ENCODE measurements at regions not wholly inside any gene's neighbourhood (a gene's known extent, or its start where the extent isn't known, plus 50 kb on each side); places are given as distances from the start of the nearest gene placed in this dataset.
"Not testable (repeated sequence)": the region's sequence is repeated elsewhere in the genome, so short reads cannot be mapped to it uniquely, and the experiment has no call there.

GRCh38 chr15:38941399-38941953 is 376.9 kb upstream of the RASGRP1 start:
- intact Hi-C loops (cut with micrococcal nuclease) = no loop called here

- intact Hi-C loops (cut with micrococcal nuclease) = no loop called here
Measured at GRCh38 chr15:38944536-38944935, 379.9 kb upstream of the RASGRP1 start.

GRCh38 chr15:38945551-38946298 is 381.1 kb upstream of the RASGRP1 start:
- intact Hi-C loops (cut with micrococcal nuclease) = no loop called here

GRCh38 chr15:38954090-38954489 is 389.5 kb upstream of the RASGRP1 start:
- intact Hi-C loops (cut with micrococcal nuclease) = no loop called here

- intact Hi-C loops (cut with micrococcal nuclease) = no loop called here
Measured at GRCh38 chr15:38961456-38961855, 396.8 kb upstream of the RASGRP1 start.

GRCh38 chr15:38961931-38962330 is 397.3 kb upstream of the RASGRP1 start:
- intact Hi-C loops (cut with micrococcal nuclease) = no loop called here

GRCh38 chr15:38972831-38973230 is 408.2 kb upstream of the RASGRP1 start:
- intact Hi-C loops (cut with micrococcal nuclease) = no loop called here

- intact Hi-C loops (cut with micrococcal nuclease) = no loop called here
Measured at GRCh38 chr15:38975282-38975990, 410.8 kb upstream of the RASGRP1 start.

- intact Hi-C loops (cut with micrococcal nuclease) = no loop called here
Measured at GRCh38 chr15:38991126-38991525, 426.5 kb upstream of the RASGRP1 start.

- intact Hi-C loops (cut with micrococcal nuclease) = no loop called here
Measured at GRCh38 chr15:38991701-38992100, 427.1 kb upstream of the RASGRP1 start.

- intact Hi-C loops (cut with micrococcal nuclease) = no loop called here
Measured at GRCh38 chr15:38992506-38992905, 427.9 kb upstream of the RASGRP1 start.

GRCh38 chr15:38992930-38993329 is 428.3 kb upstream of the RASGRP1 start:
- intact Hi-C loops (cut with micrococcal nuclease) = no loop called here

GRCh38 chr15:38994310-38994709 is 429.7 kb upstream of the RASGRP1 start:
- intact Hi-C loops (cut with micrococcal nuclease) = no loop called here

- intact Hi-C loops (cut with micrococcal nuclease) = no loop called here
Measured at GRCh38 chr15:38996111-38996631, 431.6 kb upstream of the RASGRP1 start.

- intact Hi-C loops (cut with micrococcal nuclease) = no loop called here
Measured at GRCh38 chr15:38997841-38998240, 433.2 kb upstream of the RASGRP1 start.

GRCh38 chr15:39000008-39000734 is 435.6 kb upstream of the RASGRP1 start:
- intact Hi-C loops (cut with micrococcal nuclease) = no loop called here

GRCh38 chr15:39009740-39010139 is 445.1 kb upstream of the RASGRP1 start:
- intact Hi-C loops (cut with micrococcal nuclease) = no loop called here

GRCh38 chr15:39011066-39011465 is 446.5 kb upstream of the RASGRP1 start:
- intact Hi-C loops (cut with micrococcal nuclease) = not testable (repeated sequence)

- intact Hi-C loops (cut with micrococcal nuclease) = no loop called here
Measured at GRCh38 chr15:39013262-39013661, 448.6 kb upstream of the RASGRP1 start.

- intact Hi-C loops (cut with micrococcal nuclease) = no loop called here
Measured at GRCh38 chr15:39014682-39015081, 450.1 kb upstream of the RASGRP1 start.

GRCh38 chr15:39016706-39017105 is 452.1 kb upstream of the RASGRP1 start:
- intact Hi-C loops (cut with micrococcal nuclease) = no loop called here

- intact Hi-C loops (cut with micrococcal nuclease) = no loop called here
Measured at GRCh38 chr15:39018966-39019365, 454.4 kb upstream of the RASGRP1 start.
